Mucosa of descending colon (tissue), 3 donors: ENCODE measurements at regions not wholly inside any gene's neighbourhood (a gene's known extent, or its start where the extent isn't known, plus 50 kb on each side); places are given as distances from the start of the nearest gene placed in this dataset.

Source experiments
- ATAC-seq: fragments of 200-7000 bp; cut with Tn5 transposase; one replicate; pipeline ENCODE4 v1.9.1; 2020; ENCODE audit warnings: mild to moderate bottlenecking, moderate library complexity
- DNase-seq, 3 donors: peaks; one replicate each; pipeline ENCODE4 v3.0.0-alpha.2; 2020
- H3K36me3 ChIP-seq: fragments of 200-600 bp; one replicate; pipeline ENCODE4 v1.8.0; 2021; ENCODE audit warnings: low read depth, mild to moderate bottlenecking
- H3K4me1 ChIP-seq: fragments of 200-600 bp; one replicate; pipeline ENCODE4 v1.8.0; 2021; ENCODE audit warnings: low read depth, mild to moderate bottlenecking
- H3K4me3 ChIP-seq: fragments of 200-600 bp; one replicate; pipeline ENCODE4 v1.8.0; 2021; ENCODE audit warnings: mild to moderate bottlenecking
- H3K9me3 ChIP-seq: fragments of 200-600 bp; one replicate; pipeline ENCODE4 v1.8.0; 2021; ENCODE audit warnings: mild to moderate bottlenecking
- intact Hi-C, 2 donors: fragments of 100-400 bp; cut with DNase I in 1 of 2; cut with micrococcal nuclease in 1 of 2; formaldehyde crosslinking; loops; one replicate each; pipeline versions ENCODE4 v1.11.0 to v1.11.1; 2022; cut with DNase I, micrococcal nuclease
- TF ChIP-seq, protein P1 (sequence below): fragments of 200-600 bp; IDR thresholded peaks from one replicate; pipeline ENCODE4 v1.8.0; 2022; ENCODE audit warnings: antibody characterized with exemption, mild to moderate bottlenecking
- donor health status: DM: no; HTN: no; CAD: no; lungs with moderate emphysema.
- donor health status: DM: no; HTN: no; CAD: no.
- donor health status: DM: no; HTN: yes; CAD: no.

DNA sequence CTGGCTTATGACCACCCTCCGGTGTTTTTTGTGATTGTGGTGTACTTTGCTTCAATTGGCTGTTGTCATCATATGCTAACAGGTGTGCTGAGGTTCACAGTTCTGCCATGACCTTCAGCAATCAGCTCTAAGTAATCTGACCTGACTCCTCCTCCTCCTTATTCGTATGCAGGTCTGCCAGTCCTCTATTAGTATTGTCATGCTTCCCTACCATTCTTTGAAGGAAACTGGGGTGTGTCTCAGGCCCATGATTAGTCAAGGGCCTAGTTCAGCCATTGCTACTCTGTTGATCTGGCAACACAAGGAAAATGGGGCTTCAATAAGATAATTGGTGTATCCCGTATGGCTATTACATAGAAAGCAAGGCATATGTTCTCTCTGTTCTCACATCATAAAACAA lies 332.3 kb upstream of the DPYD start:
- DNase-seq = no peak
- Histone ChIP-seq H3K4me1 (no peaks in the 10 kb centered on the region), H3K36me3 (peaks cover 3% of the 10 kb centered on the region), H3K9me3 (no peaks in the 10 kb centered on the region), H3K4me3 (no peak overlapping the region)
- TF ChIP-seq, protein P1, sequence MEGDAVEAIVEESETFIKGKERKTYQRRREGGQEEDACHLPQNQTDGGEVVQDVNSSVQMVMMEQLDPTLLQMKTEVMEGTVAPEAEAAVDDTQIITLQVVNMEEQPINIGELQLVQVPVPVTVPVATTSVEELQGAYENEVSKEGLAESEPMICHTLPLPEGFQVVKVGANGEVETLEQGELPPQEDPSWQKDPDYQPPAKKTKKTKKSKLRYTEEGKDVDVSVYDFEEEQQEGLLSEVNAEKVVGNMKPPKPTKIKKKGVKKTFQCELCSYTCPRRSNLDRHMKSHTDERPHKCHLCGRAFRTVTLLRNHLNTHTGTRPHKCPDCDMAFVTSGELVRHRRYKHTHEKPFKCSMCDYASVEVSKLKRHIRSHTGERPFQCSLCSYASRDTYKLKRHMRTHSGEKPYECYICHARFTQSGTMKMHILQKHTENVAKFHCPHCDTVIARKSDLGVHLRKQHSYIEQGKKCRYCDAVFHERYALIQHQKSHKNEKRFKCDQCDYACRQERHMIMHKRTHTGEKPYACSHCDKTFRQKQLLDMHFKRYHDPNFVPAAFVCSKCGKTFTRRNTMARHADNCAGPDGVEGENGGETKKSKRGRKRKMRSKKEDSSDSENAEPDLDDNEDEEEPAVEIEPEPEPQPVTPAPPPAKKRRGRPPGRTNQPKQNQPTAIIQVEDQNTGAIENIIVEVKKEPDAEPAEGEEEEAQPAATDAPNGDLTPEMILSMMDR = no peak
- intact Hi-C loops = no loop called here
- ATAC-seq = no peak

DNA sequence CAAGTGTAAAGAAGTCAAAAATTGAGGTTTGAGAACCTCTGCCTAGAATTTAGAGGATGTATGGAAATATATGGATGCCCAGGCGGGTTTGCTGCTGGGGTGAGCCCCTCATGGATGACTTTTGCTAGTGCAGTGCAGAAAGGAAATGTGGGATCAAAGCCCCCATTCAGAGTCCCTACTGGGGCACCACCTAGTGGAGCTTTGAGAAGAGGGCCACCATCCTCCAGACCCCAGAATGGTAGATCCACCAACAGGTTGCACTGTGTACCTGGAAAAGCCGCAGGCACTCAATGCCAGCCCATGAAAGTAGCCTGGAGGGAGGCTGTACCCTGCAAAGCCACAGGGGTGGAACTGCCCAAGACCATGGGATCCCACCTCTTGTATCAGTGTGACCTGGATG lies 330.7 kb upstream of the DPYD start:
- Histone ChIP-seq H3K4me1 (no peaks in the 10 kb centered on the region), H3K4me3 (no peak overlapping the region), H3K9me3 (no peaks in the 10 kb centered on the region), H3K36me3 (peaks cover 3% of the 10 kb centered on the region)
- intact Hi-C loops = no loop called here
- TF ChIP-seq, protein P1 = no peak
- ATAC-seq (no peak), DNase-seq (no peak)

DNA sequence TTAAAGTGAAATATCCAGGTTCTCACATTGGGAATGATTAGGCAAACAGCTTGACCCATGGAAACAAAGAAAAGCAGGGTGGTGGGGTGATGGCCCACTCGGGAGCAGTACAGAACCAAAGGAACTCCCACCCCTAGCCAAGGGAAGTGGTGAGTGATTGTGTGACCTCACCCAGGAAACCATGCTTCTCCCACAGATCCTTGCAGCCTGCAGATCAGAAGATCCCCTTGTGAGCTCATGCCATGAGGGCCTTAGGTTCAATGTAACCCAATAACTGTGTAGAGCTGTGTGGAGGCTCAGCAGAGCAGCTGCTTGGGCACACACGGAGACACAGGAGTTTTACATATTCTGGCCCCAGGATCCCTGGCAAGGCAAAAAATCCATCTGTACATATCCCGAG lies 311.8 kb upstream of the DPYD start:
- ATAC-seq = no peak
- Histone ChIP-seq H3K9me3 (peaks cover 8% of the 10 kb centered on the region), H3K4me3 (no peak overlapping the region), H3K36me3 (no peaks in the 10 kb centered on the region), H3K4me1 (no peaks in the 10 kb centered on the region)
- TF ChIP-seq, protein P1 = no peak
- no peak for DNase-seq
- intact Hi-C loops = no loop called here

DNA sequence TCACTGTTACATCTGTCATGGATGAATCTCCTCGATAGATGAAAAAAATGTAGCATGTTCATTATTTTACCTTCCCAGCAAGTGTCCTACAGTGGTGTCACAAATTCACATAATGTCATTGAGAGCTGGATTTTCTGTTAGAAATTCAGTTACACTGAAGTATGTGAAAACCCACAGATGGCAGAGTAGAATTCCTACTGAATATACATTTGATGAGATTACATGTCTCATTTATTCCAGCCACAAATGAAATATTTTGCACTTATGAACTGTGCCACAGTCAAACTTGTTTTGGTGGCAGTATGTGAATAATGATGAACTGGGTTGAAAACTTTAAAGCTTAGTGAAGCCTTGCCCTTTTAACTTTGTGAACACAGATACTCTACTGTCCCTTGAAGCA lies 301.9 kb upstream of the DPYD start:
- no peaks in the 10 kb centered on the region for H3K4me1 ChIP-seq
- intact Hi-C loops = no loop called here
- TF ChIP-seq, protein P1 = no peak
- H3K4me3 ChIP-seq = no peak overlapping the region
- DNase-seq (no peak), ATAC-seq (no peak)
- no peaks in the 10 kb centered on the region for H3K9me3 ChIP-seq
- H3K36me3 ChIP-seq = no peaks in the 10 kb centered on the region

DNA sequence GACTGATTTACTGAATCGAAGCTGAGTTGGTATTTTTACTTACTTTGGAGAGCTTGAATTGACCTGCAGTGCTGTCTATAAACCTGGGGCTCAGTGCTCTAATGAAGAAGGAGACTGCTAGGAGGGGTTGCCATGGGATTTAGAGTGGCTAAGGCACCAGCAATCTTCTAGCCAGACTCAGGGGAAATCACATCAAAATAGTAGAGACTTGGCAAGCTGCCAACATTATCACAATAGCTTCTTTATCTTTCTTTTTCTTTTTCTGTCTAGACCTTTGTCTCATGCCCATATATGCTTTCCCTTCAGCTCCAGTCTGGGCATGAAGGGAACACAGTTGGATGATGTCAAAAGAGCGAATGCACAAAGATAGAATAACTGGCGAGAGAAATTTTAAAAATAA lies 301.1 kb upstream of the DPYD start:
- no peak for DNase-seq

DNA sequence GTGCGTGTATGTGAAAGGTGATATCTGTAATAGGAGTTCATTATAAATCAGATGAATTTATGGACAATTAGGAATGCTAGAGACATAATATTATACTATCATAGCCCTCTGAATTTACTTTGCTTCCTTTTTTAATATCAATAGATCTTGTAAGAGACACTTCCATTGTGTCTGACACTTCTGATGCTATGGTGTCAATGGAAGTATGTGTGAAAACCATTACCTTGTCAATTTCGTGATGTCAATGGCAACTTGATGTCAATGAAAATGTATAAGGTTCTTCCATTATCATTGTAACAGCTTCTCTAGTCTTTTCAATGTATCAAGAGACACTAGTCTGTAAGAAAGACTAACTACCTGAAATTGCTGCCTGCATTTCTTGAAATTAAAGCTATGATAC lies 296.8 kb upstream of the DPYD start:
- DNase-seq = no peak
- H3K36me3 ChIP-seq = no peaks in the 10 kb centered on the region
- H3K9me3 ChIP-seq = no peaks in the 10 kb centered on the region
- no peak for ATAC-seq
- no peak overlapping the region for H3K4me3 ChIP-seq
- no peaks in the 10 kb centered on the region for H3K4me1 ChIP-seq
- intact Hi-C loops = no loop called here
- TF ChIP-seq, protein P1 = no peak

More for the DNA sequence above, 301.1 kb upstream of the DPYD start:
- H3K36me3 ChIP-seq = no peaks in the 10 kb centered on the region
- H3K4me1 ChIP-seq = no peaks in the 10 kb centered on the region
- no peaks in the 10 kb centered on the region for H3K9me3 ChIP-seq
- H3K4me3 ChIP-seq = no peak overlapping the region
- no peak for ATAC-seq
- intact Hi-C loops = no loop called here
- TF ChIP-seq, protein P1 = no peak
